ENCODE measurements at regions not wholly inside any gene's neighbourhood (a gene's known extent, or its start where the extent isn't known, plus 50 kb on each side); places are given as distances from the start of the nearest gene placed in this dataset.

DNA sequence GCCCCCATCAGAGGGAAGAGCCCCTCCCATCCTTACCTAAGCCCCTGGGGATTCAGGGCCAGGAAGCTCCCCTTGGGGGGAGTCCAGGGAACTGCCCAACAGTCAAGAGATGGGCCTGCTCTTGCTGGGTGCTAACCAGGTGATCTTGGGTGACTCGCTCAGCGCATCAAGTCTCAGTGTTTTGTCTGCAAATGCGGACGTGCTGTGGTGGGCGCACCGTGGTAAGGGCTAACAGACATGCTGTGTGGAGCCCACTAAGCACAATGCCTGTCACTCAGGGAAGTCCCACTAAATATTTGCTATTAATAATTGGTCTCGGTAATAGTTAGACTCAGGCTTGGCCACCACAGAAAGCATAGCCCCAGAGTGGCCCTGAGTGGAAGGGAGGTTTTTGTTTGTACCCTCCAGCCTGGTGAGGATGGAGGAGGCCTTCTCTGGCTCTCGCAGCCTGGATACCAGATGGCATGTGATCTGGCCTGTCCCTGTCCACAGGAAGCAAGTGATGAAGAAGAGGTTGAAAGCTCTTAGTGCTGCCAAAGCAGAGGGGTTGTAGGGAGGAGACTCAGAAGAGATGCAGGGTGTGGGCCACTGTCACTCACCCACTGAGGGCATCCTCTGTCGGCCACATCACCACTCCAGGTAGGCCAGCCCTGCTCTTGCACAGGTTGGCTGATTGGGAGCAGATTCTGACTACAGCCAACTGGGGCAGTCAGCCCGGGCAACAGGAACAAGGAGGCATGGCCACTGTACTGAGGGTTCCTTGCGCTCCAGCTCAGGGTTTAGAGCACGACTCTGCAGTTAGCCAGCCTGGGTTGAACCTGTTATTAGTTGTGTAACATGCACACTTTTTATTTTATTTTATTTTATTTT lies 69.8 kb upstream of the KSR1 start:
- in situ Hi-C loops (cut with HindIII; ENCODE audit: low pct_unique_long_range_greater_than_20kb, low sequenced_read_pairs) = no loop called here
- no peak for DNase-seq (ENCODE audit: low read depth, low spot score)

GRCh38 chr17:27389542-27390140 lies 66.6 kb upstream of the KSR1 start:
- in situ Hi-C loops (cut with HindIII; ENCODE audit: low pct_unique_long_range_greater_than_20kb, low sequenced_read_pairs) = no loop called here
- no peak for DNase-seq (ENCODE audit: low read depth, low spot score)

DNA sequence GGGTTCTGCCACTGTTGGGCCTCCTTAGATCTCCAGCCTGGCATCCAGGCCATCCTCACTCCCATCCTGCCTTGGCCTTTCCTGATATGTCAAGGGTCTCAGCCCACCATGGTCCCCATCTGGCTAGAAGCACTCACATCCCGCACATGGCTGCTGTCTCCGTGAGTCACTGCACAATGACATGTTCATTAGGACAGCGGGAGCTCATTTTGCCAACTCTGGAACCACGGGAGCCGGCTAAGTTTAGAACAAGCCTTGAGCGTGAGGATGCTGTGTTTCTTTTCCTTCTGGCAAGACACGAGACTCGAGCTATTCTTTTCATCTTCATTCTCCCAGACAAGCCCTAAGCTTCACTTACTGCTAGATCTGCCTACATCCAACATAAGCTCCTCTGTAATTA lies 65.7 kb upstream of the KSR1 start:
- DNase-seq (ENCODE audit: low read depth, low spot score) = no peak
- in situ Hi-C loops (cut with HindIII; ENCODE audit: low pct_unique_long_range_greater_than_20kb, low sequenced_read_pairs) = no loop called here

DNA sequence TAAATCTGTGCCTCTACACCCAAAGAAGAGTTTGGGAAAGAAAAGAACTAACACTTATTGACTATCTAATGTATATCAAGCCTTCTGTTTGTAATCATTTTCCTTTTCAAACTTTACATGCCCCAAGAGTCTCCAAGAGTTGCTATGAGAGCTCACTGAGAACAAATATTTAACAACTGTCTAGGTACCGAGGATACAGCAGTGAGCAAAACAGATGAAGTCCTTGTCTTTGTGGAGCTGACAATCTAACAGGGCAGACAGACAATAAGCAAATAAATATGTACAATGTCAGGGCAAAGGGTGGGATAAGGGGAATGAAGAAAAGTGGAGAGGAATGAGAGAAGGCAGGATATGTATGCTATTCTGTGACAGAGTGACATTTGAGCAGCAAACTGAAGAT lies 64.8 kb upstream of the KSR1 start:
- DNase-seq (ENCODE audit: low read depth, low spot score) = no peak
- in situ Hi-C loops (cut with HindIII; ENCODE audit: low pct_unique_long_range_greater_than_20kb, low sequenced_read_pairs) = no loop called here

GRCh38 chr17:27396045-27396444 lies 60.2 kb upstream of the KSR1 start:
- in situ Hi-C loops (cut with HindIII; ENCODE audit: low pct_unique_long_range_greater_than_20kb, low sequenced_read_pairs) = no loop called here
- no peak for DNase-seq (ENCODE audit: low read depth, low spot score)

- no peak for DNase-seq (ENCODE audit: low read depth, low spot score)
- in situ Hi-C loops (cut with HindIII; ENCODE audit: low pct_unique_long_range_greater_than_20kb, low sequenced_read_pairs) = no loop called here
These were observed 59.3 kb upstream of the KSR1 start for GRCh38 chr17:27396941-27397340.

GRCh38 chr17:27398691-27399090 lies 57.6 kb upstream of the KSR1 start:
- no peak for DNase-seq (ENCODE audit: low read depth, low spot score)
- in situ Hi-C loops (cut with HindIII; ENCODE audit: low pct_unique_long_range_greater_than_20kb, low sequenced_read_pairs) = no loop called here

DNA sequence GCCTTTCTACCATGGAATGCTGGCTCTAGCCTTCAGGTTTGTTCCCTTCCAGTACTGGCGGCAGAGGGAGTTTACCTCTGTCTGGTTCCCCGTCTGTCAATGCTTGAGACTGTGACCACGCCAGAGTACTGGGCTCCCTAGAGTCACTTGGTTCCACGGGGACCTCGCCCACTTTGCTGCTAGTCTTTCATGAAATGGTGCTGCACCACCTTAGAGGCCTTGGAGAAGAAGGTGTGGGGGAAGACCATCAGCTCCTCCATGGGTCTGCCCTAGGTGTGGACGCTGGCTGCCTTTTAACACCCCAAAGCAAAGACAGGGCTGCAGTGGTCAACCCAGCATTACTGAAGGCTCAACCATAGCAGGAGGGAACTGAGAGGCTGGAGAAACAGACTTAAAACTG lies 55.3 kb upstream of the KSR1 start:
- in situ Hi-C loops (cut with HindIII; ENCODE audit: low pct_unique_long_range_greater_than_20kb, low sequenced_read_pairs) = no loop called here
- DNase-seq (ENCODE audit: low read depth, low spot score) = no peak

- in situ Hi-C loops (cut with HindIII; ENCODE audit: low pct_unique_long_range_greater_than_20kb, low sequenced_read_pairs) = no loop called here
- no peak for DNase-seq (ENCODE audit: low read depth, low spot score)
These were observed 53.3 kb upstream of the KSR1 start for GRCh38 chr17:27402943-27403342.

DNA sequence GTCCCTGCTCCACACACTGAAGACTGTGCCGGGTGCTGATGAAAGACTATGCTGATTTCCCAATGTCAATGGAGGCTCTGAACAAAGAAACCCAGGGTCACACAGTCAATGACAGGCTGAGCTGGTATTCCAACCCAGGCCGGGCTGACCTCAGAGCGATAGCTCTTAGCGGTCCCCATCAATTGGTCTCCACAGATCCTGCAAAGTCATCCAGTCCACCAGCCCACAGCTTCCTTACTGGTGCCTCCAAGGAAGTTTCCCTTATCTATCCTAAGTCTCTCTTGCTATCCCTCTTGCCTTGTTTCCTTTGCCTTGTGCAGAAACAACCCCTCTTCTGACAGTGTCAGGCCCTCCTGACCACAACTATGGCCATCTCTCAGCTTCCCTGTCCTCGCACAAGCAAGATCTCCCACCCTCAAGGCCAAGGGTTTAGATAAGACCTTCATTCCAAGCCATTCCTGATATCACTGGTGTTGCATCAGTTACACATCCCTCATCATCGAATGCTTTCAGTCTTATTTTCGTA lies 52.7 kb upstream of the KSR1 start:
- in situ Hi-C loops (cut with HindIII; ENCODE audit: low pct_unique_long_range_greater_than_20kb, low sequenced_read_pairs) = no loop called here
- no peak for DNase-seq (ENCODE audit: low read depth, low spot score)

DNA sequence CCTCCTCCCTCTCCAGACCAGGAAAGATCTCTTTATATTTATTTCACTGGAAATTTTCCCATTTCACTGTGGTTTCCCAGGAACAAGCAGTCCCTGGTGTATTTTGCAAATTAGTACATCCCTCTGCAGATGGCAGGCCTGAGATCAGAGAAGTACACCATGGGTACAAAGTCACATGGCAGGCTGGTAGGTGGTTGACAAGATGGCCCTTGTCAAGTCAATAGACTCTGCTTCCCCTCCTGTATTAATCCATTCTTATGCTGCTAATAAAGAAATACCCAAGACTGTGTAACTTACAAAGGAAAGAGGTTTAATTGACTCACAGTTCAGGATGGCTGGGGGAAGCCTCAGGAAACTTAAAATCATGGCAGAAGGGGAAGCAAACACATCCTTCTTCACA lies 51.6 kb upstream of the KSR1 start:
- DNase-seq (ENCODE audit: low read depth, low spot score) = no peak
- in situ Hi-C loops (cut with HindIII; ENCODE audit: low pct_unique_long_range_greater_than_20kb, low sequenced_read_pairs) = no loop called here
